ENCODE measurements at regions not wholly inside any gene's neighbourhood (a gene's known extent, or its start where the extent isn't known, plus 50 kb on each side); places are given as distances from the start of the nearest gene placed in this dataset.

GRCh38 chr12:75974323-75975187 is 57.0 kb downstream of the PHLDA1 start:
- H3K27ac ChIP-seq (ENCODE audit: poor library complexity, severe bottlenecking) = no peak overlapping the region
- no peak for DNase-seq (ENCODE audit: low spot score)

GRCh38 chr12:75971253-75971652 is 60.3 kb downstream of the PHLDA1 start:
- no peak for TF ChIP-seq CTCF (IDR thresholded peaks at IDR 0.05; ENCODE audit: poor library complexity, severe bottlenecking)
- DNase-seq (ENCODE audit: low spot score) (no peak), ATAC-seq (ENCODE audit: low read depth) (no peak)
- Histone ChIP-seq H3K27me3 (ENCODE audit: insufficient read depth, poor library complexity, severe bottlenecking) (no peaks in the 10 kb centered on the region), H3K9me3 (ENCODE audit: severe bottlenecking) (no peaks in the 10 kb centered on the region), H3K27ac (ENCODE audit: poor library complexity, severe bottlenecking) (no peak overlapping the region), H3K4me3 (ENCODE audit: severe bottlenecking) (no peak overlapping the region), H3K4me1 (ENCODE audit: insufficient read depth, poor library complexity, severe bottlenecking) (peaks cover under 1% of the 10 kb centered on the region), H3K36me3 (ENCODE audit: low read depth) (no peaks in the 10 kb centered on the region)

More at GRCh38 chr12:75974323-75975187, 57.0 kb downstream of the PHLDA1 start:
- H3K4me3 ChIP-seq (ENCODE audit: severe bottlenecking) = no peak overlapping the region
- H3K27me3 ChIP-seq (ENCODE audit: insufficient read depth, poor library complexity, severe bottlenecking) = no peaks in the 10 kb centered on the region
- no peaks in the 10 kb centered on the region for H3K36me3 ChIP-seq (ENCODE audit: low read depth)
- peaks cover 31% of the 10 kb centered on the region for H3K4me1 ChIP-seq (ENCODE audit: insufficient read depth, poor library complexity, severe bottlenecking)
- no peaks in the 10 kb centered on the region for H3K9me3 ChIP-seq (ENCODE audit: severe bottlenecking)
- no peak for ATAC-seq (ENCODE audit: low read depth)
- TF ChIP-seq CTCF (IDR thresholded peaks at IDR 0.05; ENCODE audit: poor library complexity, severe bottlenecking) = no peak

- Histone ChIP-seq H3K27ac (ENCODE audit: poor library complexity, severe bottlenecking) (no peak overlapping the region), H3K4me1 (ENCODE audit: insufficient read depth, poor library complexity, severe bottlenecking) (no peaks in the 10 kb centered on the region), H3K36me3 (ENCODE audit: low read depth) (no peaks in the 10 kb centered on the region), H3K27me3 (ENCODE audit: insufficient read depth, poor library complexity, severe bottlenecking) (no peaks in the 10 kb centered on the region), H3K9me3 (ENCODE audit: severe bottlenecking) (no peaks in the 10 kb centered on the region), H3K4me3 (ENCODE audit: severe bottlenecking) (no peak overlapping the region)
- no peak for TF ChIP-seq CTCF (IDR thresholded peaks at IDR 0.05; ENCODE audit: poor library complexity, severe bottlenecking)
- ATAC-seq (ENCODE audit: low read depth) (no peak), DNase-seq (ENCODE audit: low spot score) (no peak)
These were observed 61.3 kb downstream of the PHLDA1 start for GRCh38 chr12:75970310-75970709.

GRCh38 chr12:75969768-75970167 is 61.8 kb downstream of the PHLDA1 start:
- Histone ChIP-seq H3K27me3 (ENCODE audit: insufficient read depth, poor library complexity, severe bottlenecking) (no peaks in the 10 kb centered on the region), H3K4me1 (ENCODE audit: insufficient read depth, poor library complexity, severe bottlenecking) (no peaks in the 10 kb centered on the region), H3K27ac (ENCODE audit: poor library complexity, severe bottlenecking) (no peak overlapping the region), H3K4me3 (ENCODE audit: severe bottlenecking) (no peak overlapping the region), H3K36me3 (ENCODE audit: low read depth) (no peaks in the 10 kb centered on the region), H3K9me3 (ENCODE audit: severe bottlenecking) (no peaks in the 10 kb centered on the region)
- TF ChIP-seq CTCF (IDR thresholded peaks at IDR 0.05; ENCODE audit: poor library complexity, severe bottlenecking) = no peak
- ATAC-seq (ENCODE audit: low read depth) = no peak
- DNase-seq (ENCODE audit: low spot score) = no peak

- Histone ChIP-seq H3K36me3 (ENCODE audit: low read depth) (no peaks in the 10 kb centered on the region), H3K4me3 (ENCODE audit: severe bottlenecking) (no peak overlapping the region), H3K27me3 (ENCODE audit: insufficient read depth, poor library complexity, severe bottlenecking) (no peaks in the 10 kb centered on the region), H3K27ac (ENCODE audit: poor library complexity, severe bottlenecking) (no peak overlapping the region), H3K4me1 (ENCODE audit: insufficient read depth, poor library complexity, severe bottlenecking) (no peaks in the 10 kb centered on the region), H3K9me3 (ENCODE audit: severe bottlenecking) (no peaks in the 10 kb centered on the region)
- ATAC-seq (ENCODE audit: low read depth) = no peak
- DNase-seq (ENCODE audit: low spot score) = no peak
- TF ChIP-seq CTCF (IDR thresholded peaks at IDR 0.05; ENCODE audit: poor library complexity, severe bottlenecking) = no peak
These were observed 65.9 kb downstream of the PHLDA1 start for GRCh38 chr12:75965661-75966060.
